ENCODE measurements at regions not wholly inside any gene's neighbourhood (a gene's known extent, or its start where the extent isn't known, plus 50 kb on each side); places are given as distances from the start of the nearest gene placed in this dataset.

- Histone ChIP-seq H2AFZ (ENCODE audit: low read length) (no peak overlapping the region), H3K4me3 (ENCODE audit: low read depth, low read length, poor library complexity, severe bottlenecking) (no peak overlapping the region), H3K27ac (ENCODE audit: low read depth, low read length, poor library complexity, severe bottlenecking) (no peak overlapping the region), H3K4me1 (ENCODE audit: insufficient read depth, low read length, severe bottlenecking) (no peaks in the 10 kb centered on the region), H3K9me3 (ENCODE audit: low read length) (no peaks in the 10 kb centered on the region), H3K36me3 (ENCODE audit: insufficient read depth, low read length) (no peaks in the 10 kb centered on the region), H3K4me2 (ENCODE audit: low read length) (no peak overlapping the region), H3F3A (ENCODE audit: insufficient read depth, low read length) (no peaks in the 10 kb centered on the region), H3K9me2 (ENCODE audit: low read depth, low read length) (no peaks in the 10 kb centered on the region), H3K79me2 (ENCODE audit: insufficient read depth, low read length) (no peaks in the 10 kb centered on the region), H3K9ac (ENCODE audit: low read length) (no peak overlapping the region), H4K20me1 (ENCODE audit: insufficient read depth, low read length) (no peaks in the 10 kb centered on the region), H3K27me3 (ENCODE audit: insufficient read depth, low read length) (no peaks in the 10 kb centered on the region)
- TF ChIP-seq EZH2 (IDR thresholded peaks at IDR 0.05; ENCODE audit: borderline replicate concordance, low read length) (no peak), CTCF (IDR thresholded peaks at IDR 0.05; ENCODE audit: low read length) (no peak)
Observed at GRCh38 chr14:49209416-49209815, 376.8 kb downstream of the RPS29 start.

GRCh38 chr14:49206828-49207227 is 379.4 kb downstream of the RPS29 start:
- Histone ChIP-seq H3K9me3 (ENCODE audit: low read length) (no peaks in the 10 kb centered on the region), H3K4me2 (ENCODE audit: low read length) (no peak overlapping the region), H3K27ac (ENCODE audit: low read depth, low read length, poor library complexity, severe bottlenecking) (no peak overlapping the region), H3F3A (ENCODE audit: insufficient read depth, low read length) (no peaks in the 10 kb centered on the region), H2AFZ (ENCODE audit: low read length) (no peak overlapping the region), H4K20me1 (ENCODE audit: insufficient read depth, low read length) (no peaks in the 10 kb centered on the region), H3K9ac (ENCODE audit: low read length) (no peak overlapping the region), H3K9me2 (ENCODE audit: low read depth, low read length) (no peaks in the 10 kb centered on the region), H3K4me1 (ENCODE audit: insufficient read depth, low read length, severe bottlenecking) (no peaks in the 10 kb centered on the region), H3K4me3 (ENCODE audit: low read depth, low read length, poor library complexity, severe bottlenecking) (no peak overlapping the region), H3K36me3 (ENCODE audit: insufficient read depth, low read length) (no peaks in the 10 kb centered on the region), H3K79me2 (ENCODE audit: insufficient read depth, low read length) (no peaks in the 10 kb centered on the region), H3K27me3 (ENCODE audit: insufficient read depth, low read length) (no peaks in the 10 kb centered on the region)
- TF ChIP-seq EZH2 (IDR thresholded peaks at IDR 0.05; ENCODE audit: borderline replicate concordance, low read length) = no peak
- TF ChIP-seq CTCF (IDR thresholded peaks at IDR 0.05; ENCODE audit: low read length) = no peak

GRCh38 chr14:49203676-49204075 is 382.5 kb downstream of the RPS29 start:
- no peaks in the 10 kb centered on the region for H3K4me1 ChIP-seq (ENCODE audit: insufficient read depth, low read length, severe bottlenecking)
- H3K36me3 ChIP-seq (ENCODE audit: insufficient read depth, low read length) = no peaks in the 10 kb centered on the region
- H4K20me1 ChIP-seq (ENCODE audit: insufficient read depth, low read length) = no peaks in the 10 kb centered on the region
- no peak overlapping the region for H3K4me2 ChIP-seq (ENCODE audit: low read length)
- no peaks in the 10 kb centered on the region for H3K9me2 ChIP-seq (ENCODE audit: low read depth, low read length)
- H3K27me3 ChIP-seq (ENCODE audit: insufficient read depth, low read length) = no peaks in the 10 kb centered on the region
- H3K9me3 ChIP-seq (ENCODE audit: low read length) = no peaks in the 10 kb centered on the region
- no peak overlapping the region for H3K4me3 ChIP-seq (ENCODE audit: low read depth, low read length, poor library complexity, severe bottlenecking)
- H3K9ac ChIP-seq (ENCODE audit: low read length) = no peak overlapping the region
- H3K27ac ChIP-seq (ENCODE audit: low read depth, low read length, poor library complexity, severe bottlenecking) = no peak overlapping the region
- no peak for TF ChIP-seq CTCF (IDR thresholded peaks at IDR 0.05; ENCODE audit: low read length)
- no peak for TF ChIP-seq EZH2 (IDR thresholded peaks at IDR 0.05; ENCODE audit: borderline replicate concordance, low read length)
- H2AFZ ChIP-seq (ENCODE audit: low read length) = no peak overlapping the region
- H3K79me2 ChIP-seq (ENCODE audit: insufficient read depth, low read length) = no peaks in the 10 kb centered on the region
- no peaks in the 10 kb centered on the region for H3F3A ChIP-seq (ENCODE audit: insufficient read depth, low read length)
